ENCODE measurements at regions not wholly inside any gene's neighbourhood (a gene's known extent, or its start where the extent isn't known, plus 50 kb on each side); places are given as distances from the start of the nearest gene placed in this dataset.

- TF ChIP-seq, protein P1, sequence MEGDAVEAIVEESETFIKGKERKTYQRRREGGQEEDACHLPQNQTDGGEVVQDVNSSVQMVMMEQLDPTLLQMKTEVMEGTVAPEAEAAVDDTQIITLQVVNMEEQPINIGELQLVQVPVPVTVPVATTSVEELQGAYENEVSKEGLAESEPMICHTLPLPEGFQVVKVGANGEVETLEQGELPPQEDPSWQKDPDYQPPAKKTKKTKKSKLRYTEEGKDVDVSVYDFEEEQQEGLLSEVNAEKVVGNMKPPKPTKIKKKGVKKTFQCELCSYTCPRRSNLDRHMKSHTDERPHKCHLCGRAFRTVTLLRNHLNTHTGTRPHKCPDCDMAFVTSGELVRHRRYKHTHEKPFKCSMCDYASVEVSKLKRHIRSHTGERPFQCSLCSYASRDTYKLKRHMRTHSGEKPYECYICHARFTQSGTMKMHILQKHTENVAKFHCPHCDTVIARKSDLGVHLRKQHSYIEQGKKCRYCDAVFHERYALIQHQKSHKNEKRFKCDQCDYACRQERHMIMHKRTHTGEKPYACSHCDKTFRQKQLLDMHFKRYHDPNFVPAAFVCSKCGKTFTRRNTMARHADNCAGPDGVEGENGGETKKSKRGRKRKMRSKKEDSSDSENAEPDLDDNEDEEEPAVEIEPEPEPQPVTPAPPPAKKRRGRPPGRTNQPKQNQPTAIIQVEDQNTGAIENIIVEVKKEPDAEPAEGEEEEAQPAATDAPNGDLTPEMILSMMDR (IDR thresholded peaks at IDR 0.05; ENCODE audit: low read depth, low read length, missing input control) = no peak
- TF ChIP-seq RAD21 (IDR thresholded peaks at IDR 0.05) = no peak
- TF ChIP-seq EGR1 (IDR thresholded peaks at IDR 0.05; ENCODE audit: low read depth in 2 of 2) = no peak
These were observed 163.3 kb upstream of the MAMLD1 start for GRCh38 chrX:150199803-150200202.
